Suppressor macrophage treated with lipopolysaccharide for 4 hours (primary cell): ENCODE measurements at regions not wholly inside any gene's neighbourhood (a gene's known extent, or its start where the extent isn't known, plus 50 kb on each side); places are given as distances from the start of the nearest gene placed in this dataset.
A peak's percentile ranks its signal among the peaks of the same experiment; 100 is the strongest.

Experiments used
- DNase-seq: peaks from one replicate; pipeline ENCODE4 v3.0.0-alpha.2; 2020

DNA sequence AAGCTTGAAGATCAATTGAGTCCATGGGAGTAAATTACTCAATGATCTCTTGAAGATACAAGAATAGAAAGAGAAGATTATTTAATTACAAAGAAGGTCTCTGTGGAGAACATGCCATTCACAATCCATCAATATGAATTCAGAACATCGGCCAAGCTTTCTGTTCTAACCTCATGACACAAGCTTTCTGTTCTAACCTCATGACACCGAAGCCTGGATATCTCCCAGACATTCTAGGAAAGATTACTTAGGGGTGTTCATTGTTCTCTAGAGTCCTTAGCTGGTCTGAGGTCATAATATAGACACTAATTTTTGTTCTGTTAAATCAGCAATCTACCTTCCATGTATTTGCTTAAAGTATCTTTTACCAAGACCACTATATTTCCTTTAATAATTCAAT lies 95.5 kb downstream of the RDH14 start:
- no peak for DNase-seq

DNA sequence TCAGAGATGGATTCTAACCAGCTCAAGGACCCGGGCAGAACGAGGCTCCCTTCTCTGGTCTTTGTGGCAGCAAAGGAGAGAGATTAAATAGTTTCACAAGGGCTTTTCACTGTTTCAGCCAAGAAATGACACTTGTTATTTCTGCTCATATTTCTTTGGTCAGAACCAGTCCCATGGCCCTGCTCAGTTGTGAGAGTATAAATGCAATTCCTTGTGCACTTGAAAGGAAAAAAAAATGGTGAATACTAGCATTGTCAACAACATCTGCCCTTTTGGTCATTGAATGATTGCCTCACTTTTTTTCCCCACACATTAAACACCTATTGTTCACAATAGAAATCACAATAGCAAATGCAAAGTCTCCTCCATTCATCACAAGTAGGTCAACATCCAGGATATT lies 104.4 kb downstream of the RDH14 start:
- DNase-seq: no peak

- no peak for DNase-seq
Observed at GRCh38 chr2:18455236-18455862, 105.1 kb downstream of the RDH14 start.

- no peak for DNase-seq
Observed at GRCh38 chr2:18454692-18455235, 105.7 kb downstream of the RDH14 start.

- no peak for DNase-seq
Observed at GRCh38 chr2:18446715-18447114, 113.7 kb downstream of the RDH14 start.

- DNase-seq: no peak
Observed at GRCh38 chr2:18445433-18446320, 114.8 kb downstream of the RDH14 start.

DNA sequence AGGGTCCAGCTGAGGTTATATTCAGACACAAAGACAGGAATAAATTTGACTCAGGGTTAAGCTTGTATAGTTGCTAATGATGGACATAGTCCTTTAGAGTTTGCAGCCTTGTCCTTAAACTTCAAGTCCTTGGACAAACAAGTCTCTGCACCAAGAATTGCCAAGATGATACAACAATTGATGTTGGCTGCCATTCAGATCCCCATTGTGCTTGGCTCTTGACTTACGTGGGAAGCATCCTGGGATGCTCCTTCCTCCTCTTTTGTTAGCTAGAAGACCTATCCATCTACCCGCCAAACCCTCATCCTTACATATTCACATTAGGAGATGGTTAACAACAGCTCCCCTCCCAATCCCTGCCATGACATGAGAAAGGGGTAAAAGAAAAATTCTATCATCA lies 115.6 kb downstream of the RDH14 start:
- no peak for DNase-seq

DNA sequence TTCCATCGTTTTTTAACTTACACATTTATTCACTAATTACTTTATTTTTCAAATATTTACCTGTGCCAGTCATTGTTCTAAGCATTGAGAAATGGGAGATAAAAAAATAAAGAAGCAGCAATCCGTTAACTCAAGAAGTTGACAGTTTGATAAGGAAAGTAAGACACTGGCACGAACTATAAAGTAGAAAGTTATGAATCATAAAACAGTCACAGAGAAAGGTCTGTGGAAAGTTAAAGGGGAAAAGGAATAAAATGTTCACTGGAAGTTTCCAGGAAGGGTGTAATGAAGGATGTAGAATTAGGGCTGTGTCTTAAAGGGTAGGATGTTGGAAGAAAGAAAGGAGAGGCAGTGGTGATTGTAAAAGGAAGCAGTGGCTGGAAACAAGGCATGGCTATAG lies 118.9 kb downstream of the RDH14 start:
- no peak for DNase-seq

- DNase-seq: no peak
Observed at GRCh38 chr2:18440777-18441176, 119.7 kb downstream of the RDH14 start.

GRCh38 chr2:18440141-18440661 lies 120.3 kb downstream of the RDH14 start:
- no peak for DNase-seq

GRCh38 chr2:18439716-18440115 lies 120.7 kb downstream of the RDH14 start:
- no peak for DNase-seq

DNA sequence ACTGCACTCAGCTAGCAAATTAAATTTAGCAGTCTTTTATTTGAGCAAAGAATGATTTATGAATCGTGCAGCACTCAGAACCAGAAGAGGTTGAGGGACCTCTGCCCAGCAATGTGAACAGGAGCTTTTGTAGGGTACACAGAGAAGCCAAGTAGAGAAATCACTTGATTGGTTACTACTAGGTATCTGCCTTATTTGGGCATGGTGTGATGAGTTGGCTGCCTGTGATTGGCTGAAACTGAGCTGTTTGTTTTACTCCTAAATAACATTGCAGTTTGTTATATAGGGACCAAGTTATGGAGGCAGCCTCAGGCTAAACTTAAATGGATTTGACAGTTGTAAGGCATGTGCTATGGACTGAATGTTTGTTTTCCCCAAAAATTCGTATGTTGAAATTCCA lies 122.5 kb downstream of the RDH14 start:
- no peak for DNase-seq

DNA sequence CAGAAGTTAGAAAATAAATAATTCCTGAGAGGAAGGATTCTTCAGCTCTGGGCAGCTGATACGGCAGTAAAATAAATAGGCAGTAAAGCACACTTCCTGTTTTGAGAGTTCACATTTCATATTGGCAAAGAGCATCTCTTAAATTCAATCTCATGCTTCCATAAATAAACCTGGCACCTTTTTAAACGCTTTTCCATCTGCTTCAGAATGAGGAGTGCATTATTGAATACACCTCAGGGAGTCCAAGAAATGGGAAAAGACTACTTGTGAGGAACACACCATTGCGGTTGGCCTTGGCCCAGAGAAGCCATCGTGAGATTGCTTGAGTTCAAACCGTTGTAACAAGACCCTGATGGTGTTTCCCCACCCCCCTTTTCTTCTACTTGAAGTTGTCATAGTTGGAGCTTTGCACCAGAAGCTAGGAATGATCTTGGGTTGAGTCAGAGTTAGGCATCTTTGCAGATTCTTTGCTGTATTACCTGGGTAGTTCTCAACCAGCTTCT lies 123.9 kb downstream of the RDH14 start:
- no peak for DNase-seq

GRCh38 chr2:18435426-18436037 lies 124.9 kb downstream of the RDH14 start:
- peak; percentile 43 for DNase-seq

- DNase-seq: no peak
Observed at GRCh38 chr2:18433872-18434271, 126.6 kb downstream of the RDH14 start.

- DNase-seq: no peak
Observed at GRCh38 chr2:18432999-18433398, 127.5 kb downstream of the RDH14 start.

DNA sequence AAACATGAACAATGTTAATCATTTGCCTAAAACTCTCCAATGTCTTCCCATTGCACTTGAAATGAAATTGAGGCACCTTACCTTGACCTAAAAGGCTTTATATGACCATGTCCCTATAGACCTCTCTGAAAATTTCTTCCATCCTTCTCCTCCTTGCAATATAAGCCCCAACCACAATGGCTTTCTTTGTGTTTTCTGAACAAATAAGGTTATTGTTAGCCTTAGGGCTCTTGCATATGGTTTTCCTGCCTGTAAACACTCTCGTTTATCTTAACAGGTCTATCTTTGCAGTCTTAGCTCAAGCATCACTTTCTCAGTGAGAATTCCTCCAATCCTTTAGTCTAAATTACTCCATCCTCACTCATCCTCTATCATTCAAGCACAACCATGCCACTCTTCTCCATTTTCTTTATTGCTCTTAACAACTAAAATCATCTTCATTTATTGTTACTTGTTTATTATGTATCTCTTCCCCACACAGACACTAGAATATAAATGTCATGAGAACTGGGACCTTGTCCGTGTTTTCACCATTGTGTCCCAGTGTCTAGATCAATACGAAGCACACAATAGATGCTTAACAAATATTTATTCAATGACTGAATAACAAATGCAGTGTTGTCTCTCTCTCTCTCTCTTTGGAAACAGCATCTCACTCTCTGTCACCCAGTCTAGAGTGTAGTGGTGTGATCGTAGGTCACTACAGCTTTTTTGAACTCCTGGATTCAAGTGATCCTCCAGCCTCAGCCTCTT lies 129.3 kb downstream of the RDH14 start:
- no peak for DNase-seq

GRCh38 chr2:18428516-18428915 lies 131.9 kb downstream of the RDH14 start:
- no peak for DNase-seq

GRCh38 chr2:18427762-18428161 lies 132.7 kb downstream of the RDH14 start:
- no peak for DNase-seq

- no peak for DNase-seq
Observed at GRCh38 chr2:18426174-18426573, 134.3 kb downstream of the RDH14 start.

- no peak for DNase-seq
Observed at GRCh38 chr2:18425210-18425703, 135.2 kb downstream of the RDH14 start.

DNA sequence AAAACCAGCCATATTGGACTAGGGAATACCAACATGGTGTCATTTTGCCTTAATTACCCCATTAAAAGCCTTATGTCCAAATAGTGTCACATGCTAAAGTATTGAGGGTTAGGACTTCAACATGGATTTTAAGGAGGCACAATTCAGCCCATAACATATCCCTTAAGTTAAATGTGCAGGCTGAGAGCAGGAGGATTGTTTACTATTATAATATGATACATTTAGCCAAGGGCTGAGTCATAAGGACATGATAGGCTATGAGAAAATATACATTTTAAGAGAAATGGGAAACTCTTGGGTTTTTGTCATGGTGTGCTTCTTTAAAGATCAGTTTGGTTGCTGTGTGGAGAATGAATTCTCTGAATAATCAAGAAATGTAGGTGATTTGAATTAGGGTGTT lies 136.8 kb downstream of the RDH14 start:
- DNase-seq: no peak
